ENCODE measurements at regions not wholly inside any gene's neighbourhood (a gene's known extent, or its start where the extent isn't known, plus 50 kb on each side); places are given as distances from the start of the nearest gene placed in this dataset.

DNA sequence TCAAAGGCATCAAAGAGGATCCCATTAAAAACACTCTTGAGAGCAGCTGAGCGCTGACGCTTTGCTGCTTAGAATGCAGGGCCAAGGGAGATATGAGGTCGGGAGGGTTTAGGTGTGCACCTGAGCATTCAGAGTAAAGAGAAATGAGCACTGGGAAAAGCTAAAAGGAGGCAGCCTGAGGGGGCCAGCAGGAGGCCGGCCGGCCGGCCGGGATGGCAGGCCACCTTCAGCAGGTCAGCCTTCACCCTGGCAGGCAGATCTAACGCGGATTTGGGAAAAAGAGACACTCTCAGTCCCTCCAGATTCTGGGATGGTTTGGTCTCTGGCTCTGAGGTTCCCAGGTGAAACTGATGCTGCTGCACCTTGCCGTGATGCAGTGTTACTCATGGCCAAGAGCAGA, 393.5 kb downstream of the TRIML1 start:
- DNase-seq (ENCODE audit: extremely low read depth, low read depth, low spot score) = no peak

DNA sequence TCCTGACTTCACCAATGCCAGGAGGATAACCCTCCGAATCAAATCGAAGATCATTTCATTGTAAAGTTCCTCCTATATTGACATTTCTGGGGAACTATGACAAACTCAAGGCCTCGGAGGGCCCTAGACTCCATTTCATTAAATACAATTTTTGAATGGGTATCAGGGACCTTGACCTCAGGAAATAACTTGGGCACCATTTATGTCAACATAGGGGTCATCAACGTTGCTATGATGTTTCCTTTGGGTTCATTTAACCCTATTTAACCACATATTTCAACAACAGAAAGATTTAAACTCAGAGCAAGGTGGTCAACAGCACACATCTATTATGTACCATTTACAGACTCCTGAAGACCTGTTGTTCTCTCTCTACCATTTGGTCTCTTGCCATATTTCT, 395.1 kb downstream of the TRIML1 start:
- no peak for DNase-seq (ENCODE audit: extremely low read depth, low read depth, low spot score)

DNA sequence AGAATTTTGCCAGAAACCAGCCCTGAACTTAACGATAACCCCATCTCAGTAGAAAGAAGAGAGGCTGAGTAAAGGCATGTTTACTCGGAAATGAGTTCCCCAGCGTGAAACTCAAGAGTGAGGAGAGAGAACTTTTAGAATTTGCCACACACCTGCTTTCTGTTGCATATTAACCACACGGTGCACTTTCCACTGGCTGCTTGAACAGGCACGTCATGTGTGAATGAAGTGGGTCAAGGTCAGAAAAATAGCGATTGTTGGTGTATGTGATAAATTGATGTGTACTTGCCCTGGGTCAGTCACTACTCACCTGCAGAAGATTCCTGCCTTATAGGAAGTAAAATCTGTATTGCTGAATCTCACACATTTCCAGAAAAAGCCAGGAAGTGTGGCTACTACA, 395.7 kb downstream of the TRIML1 start:
- no peak for DNase-seq (ENCODE audit: extremely low read depth, low read depth, low spot score)

DNA sequence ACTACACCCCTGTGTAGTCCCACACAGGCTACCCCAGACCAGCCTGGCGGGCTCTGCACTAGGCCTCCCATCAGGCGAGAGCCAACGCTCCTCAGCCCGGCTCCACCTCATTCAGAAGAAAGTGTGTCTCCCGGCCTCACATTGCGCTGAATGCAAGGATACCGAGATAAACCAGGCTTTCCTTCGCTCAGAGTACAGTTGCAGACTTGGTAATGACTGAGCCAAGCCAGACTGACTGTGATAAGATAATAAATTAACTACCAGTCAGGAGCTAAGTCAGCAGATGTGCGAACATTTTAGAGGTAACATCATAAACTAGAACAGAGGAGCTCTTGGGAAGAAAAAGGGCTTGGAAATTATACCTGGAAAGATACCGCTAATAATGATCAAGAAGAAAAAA, 397.6 kb downstream of the TRIML1 start:
- no peak for DNase-seq (ENCODE audit: extremely low read depth, low read depth, low spot score)

DNA sequence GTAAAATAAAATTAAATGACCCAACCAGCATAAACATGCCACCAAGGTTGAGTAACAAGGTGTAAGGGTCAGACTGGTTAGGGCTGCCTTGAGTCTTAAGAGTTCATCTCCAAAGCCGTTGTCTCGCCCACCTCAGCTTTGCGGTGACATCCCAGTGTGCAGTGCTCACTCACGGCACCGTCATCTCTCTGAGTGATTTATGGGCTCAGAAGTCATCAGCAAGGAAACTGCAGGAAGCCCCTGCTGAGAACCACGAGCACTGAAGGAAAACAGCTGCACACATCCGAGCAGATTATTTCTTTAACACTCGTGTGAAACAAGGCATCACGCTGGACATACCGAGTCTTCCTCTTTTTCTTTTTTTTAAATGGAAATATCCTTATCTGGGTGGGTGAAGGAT, 411.1 kb downstream of the TRIML1 start:
- DNase-seq (ENCODE audit: extremely low read depth, low read depth, low spot score) = no peak

DNA sequence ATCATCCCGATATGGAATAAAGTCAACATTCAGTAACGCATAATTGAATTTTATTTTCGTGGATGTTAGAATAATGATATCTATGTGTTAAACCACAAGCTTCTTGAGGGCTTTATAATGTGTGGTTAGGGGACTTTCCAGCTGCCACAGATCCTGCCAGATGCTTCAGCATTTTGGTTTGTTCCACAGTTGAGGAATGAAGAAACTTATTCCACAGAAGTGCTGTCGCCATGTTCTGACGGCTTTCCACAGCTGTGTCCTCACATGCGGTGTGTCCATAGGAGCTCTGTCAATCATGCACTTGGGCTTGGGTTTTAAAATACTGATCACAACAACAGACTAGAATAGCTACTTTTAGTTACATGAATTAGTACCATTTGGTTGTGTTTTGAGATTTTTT, 411.9 kb downstream of the TRIML1 start:
- no peak for DNase-seq (ENCODE audit: extremely low read depth, low read depth, low spot score)

DNA sequence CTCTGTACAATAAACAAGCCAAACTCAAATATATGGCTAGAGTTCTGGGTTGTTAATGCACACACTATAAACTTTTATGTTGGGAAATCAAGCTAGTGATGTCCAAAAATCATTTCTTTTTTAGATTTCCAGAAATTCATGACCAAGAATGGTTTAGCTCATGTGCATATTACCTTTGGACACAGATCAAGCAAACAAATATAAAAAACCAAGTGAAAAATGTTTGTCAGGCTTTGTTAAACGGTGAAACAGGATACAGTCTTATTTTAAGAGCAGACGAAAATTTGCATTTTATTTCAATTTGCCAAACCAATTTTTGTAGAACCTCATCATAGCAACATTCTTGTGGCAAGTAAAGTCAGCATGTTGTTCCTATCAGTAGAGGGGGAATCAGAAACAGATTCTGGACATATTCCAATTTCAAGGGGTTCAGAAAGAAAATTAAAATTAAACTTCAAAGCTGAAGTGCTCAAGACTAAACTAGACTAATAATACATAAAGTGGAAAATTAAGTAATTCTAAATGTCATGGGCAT, 413.6 kb downstream of the TRIML1 start:
- no peak for DNase-seq (ENCODE audit: extremely low read depth, low read depth, low spot score)

DNA sequence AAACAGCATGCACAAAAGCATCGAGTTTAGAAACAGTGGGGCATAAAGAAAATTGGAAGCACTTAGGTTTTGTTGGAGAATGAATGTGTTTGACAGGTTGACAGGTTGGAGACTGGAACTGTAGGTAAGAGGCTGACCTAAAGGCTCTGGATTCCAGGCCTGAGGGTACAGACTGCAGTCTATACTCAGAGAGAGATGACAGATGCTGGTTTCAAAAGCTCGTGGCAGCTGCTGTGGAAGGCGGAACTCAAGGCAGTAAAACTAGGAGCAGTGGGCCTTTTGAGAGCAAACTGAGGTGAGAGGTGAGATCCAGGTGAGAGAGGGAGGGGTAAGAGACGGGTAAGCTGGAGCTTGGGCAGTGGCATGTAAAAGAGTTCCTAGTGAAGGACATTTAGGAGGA, 415.2 kb downstream of the TRIML1 start:
- no peak for DNase-seq (ENCODE audit: extremely low read depth, low read depth, low spot score)

DNA sequence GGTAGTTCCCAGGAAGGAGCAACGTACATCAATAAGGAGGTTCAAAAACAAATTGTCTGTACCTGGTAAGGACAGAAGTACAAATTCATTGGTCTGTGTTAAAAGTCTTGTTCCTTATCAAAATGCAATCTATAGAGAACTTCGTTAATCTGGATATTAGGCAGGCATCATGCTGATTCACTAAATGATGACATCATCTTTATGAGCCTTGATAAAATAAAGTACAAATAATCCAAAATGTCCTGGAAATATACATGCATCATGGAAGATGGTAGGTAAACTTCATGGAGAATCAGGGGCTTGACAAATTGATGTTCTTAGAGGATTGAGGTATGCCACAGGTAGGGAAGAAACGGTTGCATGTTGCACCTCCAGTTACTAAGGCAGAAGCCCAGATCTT, 433.9 kb downstream of the TRIML1 start:
- DNase-seq (ENCODE audit: extremely low read depth, low read depth, low spot score) = no peak

DNA sequence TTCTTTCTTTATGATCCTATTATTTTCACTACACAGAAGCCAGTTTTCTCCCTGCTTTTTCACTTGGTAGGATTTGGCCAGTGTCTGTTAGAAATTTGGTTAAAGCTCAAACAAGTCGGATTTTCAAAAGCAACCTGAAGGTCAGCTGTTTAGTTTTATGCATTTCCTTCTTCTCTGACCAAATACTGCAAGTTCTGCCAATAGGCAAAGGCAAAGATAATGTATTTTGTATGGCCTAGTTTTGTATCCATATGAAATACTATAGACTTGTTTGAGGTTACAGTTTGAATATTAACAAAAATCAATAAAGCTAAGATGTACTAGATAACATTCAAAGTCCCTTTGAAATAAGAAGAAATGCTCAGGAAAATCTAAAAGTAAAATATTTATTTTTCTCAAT, 439.4 kb downstream of the TRIML1 start:
- no peak for DNase-seq (ENCODE audit: extremely low read depth, low read depth, low spot score)

DNA sequence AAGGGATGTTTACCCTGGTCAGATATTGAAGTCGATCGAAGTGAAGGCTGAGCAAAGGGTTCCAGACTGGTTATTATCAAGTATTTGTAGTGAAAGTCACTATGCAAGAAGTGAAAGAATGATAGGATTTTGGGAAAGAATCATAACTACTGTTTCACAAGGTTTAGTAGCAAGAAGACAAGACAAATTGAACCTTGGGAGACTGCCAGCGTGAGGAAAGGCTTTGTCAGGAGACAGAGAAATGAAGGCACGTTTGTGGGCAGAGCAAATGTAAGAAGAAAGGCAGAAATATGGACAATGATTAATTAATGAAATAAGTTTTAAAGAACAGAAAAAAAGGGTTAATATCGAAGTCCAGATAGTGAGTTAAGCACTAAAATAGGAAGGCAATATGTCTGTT, 456.8 kb downstream of the TRIML1 start:
- DNase-seq (ENCODE audit: extremely low read depth, low read depth, low spot score) = no peak

DNA sequence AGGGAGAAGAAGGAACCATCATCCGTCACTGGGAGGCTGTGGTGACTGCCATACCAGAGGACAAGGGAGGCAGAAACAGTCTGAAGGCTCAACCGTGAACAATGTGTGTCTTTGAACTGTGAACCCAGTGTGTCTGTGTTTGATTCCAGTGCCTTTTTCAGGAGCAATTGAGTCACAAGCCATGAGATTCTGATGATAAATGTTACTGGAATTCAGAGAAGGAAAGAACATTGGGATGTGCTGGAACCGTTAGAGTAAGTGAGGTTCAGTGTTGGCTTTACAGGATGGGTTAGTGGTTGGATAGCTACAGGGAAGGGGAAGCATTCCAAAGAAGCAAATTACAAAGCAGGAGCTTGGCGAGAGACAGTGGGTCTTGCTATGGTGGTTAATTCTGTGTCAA, 464.4 kb downstream of the TRIML1 start:
- no peak for DNase-seq (ENCODE audit: extremely low read depth, low read depth, low spot score)

DNA sequence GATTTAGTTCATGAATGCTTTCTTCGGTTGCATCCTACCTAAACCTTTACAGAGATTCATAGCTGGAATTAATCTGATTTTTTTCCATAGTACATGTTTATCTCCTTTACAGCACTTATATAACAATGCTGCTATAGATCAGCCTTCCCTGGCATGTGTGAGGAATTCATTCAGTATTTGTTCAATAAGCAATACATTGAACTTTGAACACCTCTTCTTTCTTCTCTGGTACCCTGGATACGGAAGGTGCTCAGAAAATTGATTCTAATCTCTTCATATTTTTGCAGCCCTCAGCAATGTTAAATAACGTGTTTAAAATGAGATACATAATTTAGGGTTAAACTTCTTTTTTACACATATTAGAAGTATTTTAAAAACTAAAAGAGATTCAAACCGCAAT, 467.4 kb downstream of the TRIML1 start:
- no peak for DNase-seq (ENCODE audit: extremely low read depth, low read depth, low spot score)

DNA sequence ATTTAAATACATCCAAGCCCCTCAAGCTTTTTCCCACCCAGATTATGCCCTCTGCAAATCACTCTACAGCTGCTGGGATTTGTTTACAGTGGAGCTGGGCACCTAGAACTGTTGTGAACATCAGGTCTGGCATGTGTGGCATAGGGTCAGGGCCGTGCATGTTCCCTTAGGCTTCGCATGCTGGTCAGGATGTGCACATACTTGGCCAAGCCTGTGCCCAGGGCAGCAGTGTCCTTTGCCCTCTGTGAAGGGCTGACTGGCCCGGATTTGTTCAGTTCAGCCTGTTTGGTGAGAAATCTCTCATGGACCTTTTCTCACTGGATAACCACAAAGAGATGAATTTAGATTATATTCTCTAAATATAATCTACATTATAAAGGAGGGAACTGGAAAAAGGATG, 471.9 kb downstream of the TRIML1 start:
- DNase-seq (ENCODE audit: extremely low read depth, low read depth, low spot score) = no peak

DNA sequence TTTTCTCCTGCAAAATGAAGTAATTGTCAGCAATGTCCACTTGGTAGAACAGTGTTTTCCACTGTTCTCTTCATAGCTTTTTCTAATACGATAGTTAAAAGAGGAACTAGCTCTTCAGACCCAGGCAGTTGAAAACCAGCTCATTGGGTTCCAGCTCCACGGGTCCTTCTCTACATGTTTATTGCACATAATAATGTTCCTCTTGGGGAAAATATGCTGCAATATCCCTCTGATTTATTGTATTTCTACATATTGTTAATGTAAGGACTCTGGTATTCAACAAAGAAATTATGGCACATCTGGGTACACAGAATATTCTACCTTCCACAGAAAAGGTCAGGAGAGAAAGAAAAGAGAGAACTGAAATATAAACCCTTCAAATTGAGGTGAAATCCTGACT, 473.4 kb downstream of the TRIML1 start:
- DNase-seq (ENCODE audit: extremely low read depth, low read depth, low spot score) = no peak

DNA sequence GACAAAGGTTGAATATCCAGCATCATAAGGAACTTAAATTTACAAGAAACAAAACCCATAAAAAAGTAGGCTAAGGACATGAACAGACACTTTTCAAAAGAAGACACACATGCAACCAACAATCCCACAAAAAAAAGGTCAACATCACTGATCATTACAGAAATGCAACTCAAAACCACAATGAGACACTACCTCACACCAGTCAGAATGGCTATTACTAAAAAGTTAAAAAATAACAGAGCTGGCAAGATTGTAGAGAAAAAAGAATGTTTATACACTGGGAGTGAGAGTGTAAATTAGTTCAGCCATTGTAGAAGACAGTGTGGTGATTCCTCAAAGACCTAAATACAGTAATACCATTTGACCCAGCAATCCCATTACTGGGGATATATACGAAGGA, 474.7 kb downstream of the TRIML1 start:
- DNase-seq (ENCODE audit: extremely low read depth, low read depth, low spot score) = no peak

DNA sequence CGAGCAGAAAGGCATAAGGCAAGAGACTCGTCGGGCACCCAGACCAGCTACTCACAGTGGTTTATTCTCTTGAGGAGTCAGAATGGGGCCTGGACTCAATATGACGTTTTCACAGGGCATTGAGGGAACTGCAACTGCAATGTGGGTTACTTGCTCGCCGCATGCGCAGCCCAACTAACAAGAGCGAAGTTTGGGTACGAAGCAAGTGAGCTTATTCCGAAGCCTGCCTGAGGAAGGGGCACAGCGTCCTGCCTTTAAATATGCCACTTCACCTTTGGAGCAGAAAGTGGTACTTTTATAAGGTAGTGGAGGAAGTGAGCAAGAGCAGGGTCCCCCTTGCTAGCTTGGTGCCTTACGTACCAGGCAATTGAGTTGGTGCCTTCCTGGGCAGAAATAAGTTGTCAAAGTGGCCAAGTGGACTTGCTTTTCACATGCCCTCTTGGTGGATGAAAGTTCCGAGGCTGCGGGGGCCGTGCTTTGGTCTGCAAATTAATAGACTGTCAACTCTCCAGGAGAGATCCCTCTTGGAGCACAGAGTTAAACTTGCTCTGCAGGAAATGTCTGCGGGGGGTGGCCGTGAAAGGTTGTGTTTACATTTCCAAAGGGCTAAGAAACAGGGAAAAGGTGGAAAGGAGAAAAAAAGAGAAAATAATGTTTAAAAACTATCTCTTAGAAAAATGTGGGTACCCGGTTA, 480.4 kb downstream of the TRIML1 start:
- DNase-seq (ENCODE audit: extremely low read depth, low read depth, low spot score) = no peak

DNA sequence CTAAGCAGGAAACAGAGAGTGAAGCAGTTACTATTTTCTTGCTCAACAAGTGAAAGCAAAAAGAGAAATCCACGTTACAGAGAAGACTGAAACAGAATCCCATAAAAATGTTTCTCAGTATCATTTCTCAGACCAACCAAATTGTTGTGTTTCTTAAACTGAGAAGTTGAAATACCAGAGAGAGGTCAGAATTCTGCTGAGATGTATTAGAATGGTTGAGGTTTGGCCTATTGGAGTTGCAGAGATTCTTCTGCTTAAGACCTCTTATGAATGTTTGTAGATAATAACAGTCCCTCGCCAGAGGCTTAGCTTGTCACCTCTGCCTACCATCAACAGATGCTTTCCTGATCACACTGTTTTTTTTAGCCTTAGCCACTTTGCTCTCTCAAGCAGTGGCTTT, 481.4 kb downstream of the TRIML1 start:
- no peak for DNase-seq (ENCODE audit: extremely low read depth, low read depth, low spot score)

DNA sequence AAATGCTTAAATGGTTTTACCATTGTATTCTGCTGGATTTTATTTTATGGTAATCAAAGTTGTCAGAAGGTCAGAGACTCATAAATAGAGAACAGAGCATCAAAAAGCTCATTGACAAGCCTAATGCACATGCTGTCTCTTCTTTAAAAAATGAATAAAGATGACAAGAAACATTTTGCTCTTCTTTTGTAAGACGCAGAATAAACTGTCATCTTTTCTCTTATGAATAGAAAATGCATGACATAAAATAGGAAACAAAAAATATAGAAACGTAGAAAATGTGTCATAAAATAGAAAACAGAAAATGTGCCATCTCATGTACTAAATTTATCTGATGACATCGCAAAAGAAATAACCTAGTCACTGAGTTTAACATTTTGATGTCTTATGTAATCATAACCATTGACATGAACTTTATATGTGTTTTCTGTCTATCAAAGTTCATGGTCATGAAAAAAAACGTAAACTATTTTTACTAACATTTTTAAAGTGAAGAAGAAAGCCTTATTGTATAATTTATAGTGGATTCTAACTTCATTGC, 484.1 kb downstream of the TRIML1 start:
- no peak for DNase-seq (ENCODE audit: extremely low read depth, low read depth, low spot score)

DNA sequence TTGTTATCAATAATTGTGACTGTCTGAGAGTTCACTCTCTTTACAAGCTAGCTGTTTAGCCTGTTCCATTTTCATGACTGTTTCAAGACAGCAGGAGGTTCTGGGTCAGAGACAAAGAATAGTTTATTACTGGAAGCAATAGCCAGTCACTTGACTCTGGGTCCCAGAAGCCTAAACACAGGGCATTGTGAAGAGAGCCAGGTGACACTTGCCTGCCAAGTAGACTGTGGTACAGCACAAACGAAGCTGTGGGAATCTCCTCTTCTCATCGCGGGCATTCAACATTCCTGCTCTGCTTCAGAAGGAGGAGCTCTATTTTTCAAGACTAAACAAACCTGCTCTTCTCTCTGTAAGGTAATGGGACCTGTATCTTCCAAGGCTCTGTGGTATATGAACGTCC, 485.1 kb downstream of the TRIML1 start:
- DNase-seq (ENCODE audit: extremely low read depth, low read depth, low spot score) = no peak

DNA sequence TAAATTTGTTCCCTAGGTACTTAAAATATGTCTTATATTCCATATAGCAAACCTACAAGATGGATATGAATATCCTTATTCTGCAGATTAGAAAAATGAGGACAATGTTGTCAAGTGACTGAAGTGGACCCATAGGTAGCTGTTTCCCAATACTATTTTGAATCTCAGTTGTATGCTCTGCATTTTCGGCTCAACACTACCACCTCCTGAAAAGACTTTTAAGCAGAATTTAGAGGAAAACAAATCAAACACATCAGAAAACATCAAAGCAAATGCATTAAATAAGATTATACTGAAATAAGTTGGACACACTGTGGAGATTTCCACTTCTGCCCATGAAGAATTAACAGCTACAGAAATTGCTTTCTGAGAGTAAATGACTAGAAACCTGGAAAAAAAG, 488.7 kb downstream of the TRIML1 start:
- DNase-seq (ENCODE audit: extremely low read depth, low read depth, low spot score) = no peak

DNA sequence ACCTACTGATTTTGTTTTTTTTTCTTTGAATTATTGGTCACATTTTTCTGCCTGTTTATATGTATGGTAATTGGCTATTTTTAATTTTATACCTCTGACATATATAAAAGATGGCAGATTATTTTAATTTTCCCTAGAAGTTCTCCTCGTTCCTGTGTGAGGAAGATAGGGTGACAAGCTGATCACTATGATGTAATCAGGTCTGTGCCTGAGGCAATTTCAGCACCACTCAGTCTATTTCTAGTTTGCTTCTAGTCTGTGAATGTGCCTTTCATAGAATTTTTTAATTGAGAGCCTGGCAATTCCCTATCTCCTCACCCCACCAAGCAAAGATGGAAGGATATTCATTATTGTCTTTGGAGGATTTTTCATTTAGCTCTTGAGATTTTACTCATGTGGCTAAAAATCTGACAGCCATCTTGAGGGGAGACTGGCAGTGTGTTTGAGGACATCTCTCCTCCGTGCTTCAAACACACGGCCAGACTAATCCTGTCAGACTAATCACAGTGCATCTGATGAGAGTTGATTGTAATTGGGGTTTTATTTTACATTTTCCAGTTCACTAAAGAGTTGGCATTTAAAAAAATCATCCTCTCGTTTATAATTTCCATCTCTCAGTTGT, 500.3 kb downstream of the TRIML1 start:
- no peak for DNase-seq (ENCODE audit: extremely low read depth, low read depth, low spot score)
